Kidney tubule cell (primary cell): ENCODE measurements at regions not wholly inside any gene's neighbourhood (a gene's known extent, or its start where the extent isn't known, plus 50 kb on each side); places are given as distances from the start of the nearest gene placed in this dataset.
"Not testable (repeated sequence)": the region's sequence is repeated elsewhere in the genome, so short reads cannot be mapped to it uniquely, and the experiment has no call there.

ENCODE experiments used
- DNase-seq: peaks from one replicate; pipeline ENCODE4 v3.0.0-alpha.2; 2018; ENCODE audit warnings: low spot score

- DNase-seq: no peak
Observed at GRCh38 chr2:16240402-16240801, 300.1 kb downstream of the MYCN start.

DNA sequence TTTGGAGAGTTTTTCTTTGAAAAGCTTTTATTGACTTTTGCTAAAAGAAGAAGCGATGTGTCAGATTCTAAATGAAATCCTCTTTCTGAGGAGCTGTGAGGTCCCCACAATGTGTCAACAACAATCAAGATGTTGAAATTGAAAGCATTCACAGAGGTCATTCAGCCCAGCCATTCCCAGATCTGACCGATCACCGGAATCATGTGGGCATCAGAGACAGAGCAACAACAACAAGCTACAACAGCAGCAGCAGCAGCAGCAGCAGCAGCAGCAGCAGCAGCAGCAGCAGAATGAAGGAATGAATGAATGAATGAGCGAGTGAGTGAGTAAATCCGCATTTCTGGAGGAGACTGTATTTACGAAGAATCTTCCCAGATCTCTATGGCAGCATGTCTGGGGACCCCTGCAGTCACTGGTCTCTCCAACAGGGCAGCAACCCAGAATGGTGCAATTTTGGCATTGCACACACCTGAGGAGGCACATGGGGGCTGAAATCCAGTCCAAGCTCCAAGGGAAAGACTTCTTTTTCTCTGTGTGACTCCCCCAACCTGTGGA is 299.0 kb downstream of the MYCN start:
- DNase-seq: no peak

- no peak for DNase-seq
Observed at GRCh38 chr2:16238786-16239185, 298.4 kb downstream of the MYCN start.

DNA sequence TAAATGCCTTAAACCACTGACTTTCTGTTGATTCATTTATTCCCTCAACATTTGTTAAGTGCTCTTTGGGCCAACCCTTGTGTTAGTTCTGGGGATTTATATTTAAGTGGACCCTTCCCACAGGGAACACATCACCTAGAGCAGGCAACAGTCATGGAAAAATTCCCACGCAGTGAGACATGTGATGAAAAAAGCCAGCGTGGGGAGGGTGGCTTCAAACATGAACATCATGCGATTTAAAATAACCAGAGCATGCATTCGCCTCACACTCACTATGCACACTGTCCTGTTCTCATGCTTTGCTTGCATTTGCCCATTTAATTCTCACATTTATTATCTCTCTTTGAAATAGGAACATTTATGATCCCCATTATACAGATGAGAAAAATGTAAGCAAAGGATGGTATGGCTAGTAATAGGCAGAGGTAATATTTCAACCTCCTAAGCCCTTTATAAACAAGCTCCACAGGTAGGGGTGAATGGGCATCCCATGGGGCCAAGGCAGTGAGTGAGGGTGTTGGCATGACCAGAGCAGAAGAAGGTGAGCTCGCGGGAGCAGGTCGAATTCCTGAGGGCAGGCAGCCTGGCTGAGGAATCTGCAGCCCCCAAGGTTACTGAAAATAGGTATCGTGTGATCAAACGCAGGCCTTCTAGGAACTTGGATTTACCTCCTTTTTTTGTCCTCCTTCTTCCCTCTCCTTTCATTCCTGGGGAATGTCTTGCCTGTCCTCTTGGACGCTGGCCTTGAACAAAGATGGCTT is 297.8 kb downstream of the MYCN start:
- DNase-seq: no peak

- DNase-seq: no peak
Observed at GRCh38 chr2:16235747-16236146, 295.4 kb downstream of the MYCN start.

- not testable (repeated sequence) for DNase-seq
Observed at GRCh38 chr2:16235291-16235690, 294.9 kb downstream of the MYCN start.

GRCh38 chr2:16228951-16229350 is 288.6 kb downstream of the MYCN start:
- DNase-seq: no peak

- DNase-seq: no peak
Observed at GRCh38 chr2:16228471-16228870, 288.1 kb downstream of the MYCN start.

DNA sequence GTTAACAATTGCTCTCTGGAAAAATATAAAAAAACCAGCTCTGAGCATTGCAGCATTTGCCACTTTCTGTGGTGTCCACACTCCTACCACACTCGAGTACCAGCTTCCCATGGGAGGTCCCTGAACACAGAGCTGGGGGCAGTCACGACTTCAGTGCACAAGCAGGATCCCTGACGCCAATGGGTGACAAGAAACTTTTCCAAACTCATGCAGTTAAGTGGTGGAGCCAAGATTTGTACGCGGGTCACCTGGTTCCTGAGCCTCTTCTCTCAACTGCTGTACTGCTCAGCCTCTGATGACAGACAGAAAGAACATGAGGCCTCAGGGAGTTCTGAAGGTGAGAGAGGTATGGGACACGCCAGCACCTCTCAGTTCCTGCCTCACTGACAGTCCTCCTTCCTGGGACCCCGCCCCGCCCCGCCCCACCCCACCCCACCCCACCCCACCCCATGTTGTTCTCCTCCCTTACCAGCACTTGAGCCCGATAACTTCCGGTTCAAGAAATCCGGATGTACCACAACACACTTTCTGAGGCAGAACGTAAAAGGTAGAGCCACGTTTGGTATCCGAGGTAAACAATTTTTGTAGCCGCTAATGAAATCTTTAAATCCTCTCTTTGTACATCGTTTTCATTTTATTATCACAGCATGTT is 287.6 kb downstream of the MYCN start:
- no peak for DNase-seq

DNA sequence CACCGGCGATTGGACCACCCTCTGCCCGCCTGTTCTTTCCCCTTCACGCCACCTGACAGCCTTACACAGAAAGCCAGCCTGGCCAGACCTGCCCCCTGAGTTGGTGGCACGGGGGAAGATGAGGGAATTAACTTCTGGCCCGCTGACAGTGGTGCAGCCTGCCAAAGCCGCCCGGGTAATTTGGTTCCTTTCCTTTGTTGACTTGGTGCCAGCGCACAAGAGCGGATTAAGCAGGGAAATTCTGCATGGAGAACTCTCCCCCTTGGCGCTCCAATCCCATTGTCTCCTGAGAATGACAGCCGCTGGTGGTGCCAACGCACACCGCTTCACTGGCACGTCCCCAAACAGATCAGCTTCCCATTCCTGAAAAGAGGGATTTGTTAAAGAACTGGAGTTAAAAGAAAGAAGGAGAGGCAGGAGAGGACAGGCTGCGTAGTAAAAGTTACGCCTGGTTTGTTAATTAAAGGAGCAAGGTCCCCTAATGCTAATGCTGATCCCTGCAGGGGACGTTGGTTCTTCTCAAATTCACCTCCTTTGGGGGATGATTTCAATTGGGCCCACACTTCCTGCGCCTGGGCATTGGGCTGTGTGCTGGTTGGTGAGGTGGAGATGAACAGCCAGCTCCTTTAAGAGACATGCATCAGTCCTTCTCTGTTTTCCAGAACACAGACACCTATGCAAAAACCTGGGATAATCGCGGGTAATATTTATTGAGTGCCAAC is 286.8 kb downstream of the MYCN start:
- DNase-seq: no peak

DNA sequence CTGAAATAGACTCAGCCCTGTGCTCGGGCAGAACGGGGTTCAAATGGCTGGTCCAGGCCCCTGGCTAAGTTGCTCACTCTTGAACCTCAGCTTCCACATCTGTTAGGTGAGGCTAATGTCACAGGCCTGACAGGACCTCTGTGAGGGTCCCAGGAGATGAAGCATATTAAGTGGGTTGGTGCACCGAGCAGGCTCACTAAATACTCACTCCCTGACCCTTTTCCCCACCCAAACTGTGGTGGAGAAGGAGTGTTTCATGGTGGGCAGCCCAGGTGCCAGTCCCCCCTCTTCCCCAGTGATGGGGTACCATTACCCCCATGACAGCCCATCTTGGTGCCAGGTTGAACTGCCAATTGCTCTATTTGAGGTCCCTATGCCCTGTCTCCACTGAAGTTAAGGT is 286.0 kb downstream of the MYCN start:
- no peak for DNase-seq

DNA sequence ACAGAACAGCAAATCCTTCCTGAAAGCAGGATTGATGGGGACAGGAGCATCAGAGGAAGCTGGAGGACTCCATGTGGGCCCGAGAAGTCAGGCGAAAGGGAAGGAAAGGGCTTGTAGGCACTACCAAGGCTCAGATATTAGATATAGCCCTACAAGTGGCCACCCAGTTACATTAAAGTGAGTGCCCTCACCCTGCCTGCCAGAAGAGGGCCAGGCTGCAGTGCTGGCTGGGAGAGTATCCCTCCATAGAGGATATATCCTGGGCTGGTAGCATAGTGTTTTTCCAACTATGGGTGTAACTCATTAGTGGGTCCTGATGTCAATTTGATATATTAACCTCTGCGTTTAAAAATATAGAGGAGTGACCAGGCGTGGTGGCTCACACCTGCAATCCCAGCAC is 285.2 kb downstream of the MYCN start:
- no peak for DNase-seq

GRCh38 chr2:16225071-16225470 is 284.7 kb downstream of the MYCN start:
- DNase-seq: no peak

DNA sequence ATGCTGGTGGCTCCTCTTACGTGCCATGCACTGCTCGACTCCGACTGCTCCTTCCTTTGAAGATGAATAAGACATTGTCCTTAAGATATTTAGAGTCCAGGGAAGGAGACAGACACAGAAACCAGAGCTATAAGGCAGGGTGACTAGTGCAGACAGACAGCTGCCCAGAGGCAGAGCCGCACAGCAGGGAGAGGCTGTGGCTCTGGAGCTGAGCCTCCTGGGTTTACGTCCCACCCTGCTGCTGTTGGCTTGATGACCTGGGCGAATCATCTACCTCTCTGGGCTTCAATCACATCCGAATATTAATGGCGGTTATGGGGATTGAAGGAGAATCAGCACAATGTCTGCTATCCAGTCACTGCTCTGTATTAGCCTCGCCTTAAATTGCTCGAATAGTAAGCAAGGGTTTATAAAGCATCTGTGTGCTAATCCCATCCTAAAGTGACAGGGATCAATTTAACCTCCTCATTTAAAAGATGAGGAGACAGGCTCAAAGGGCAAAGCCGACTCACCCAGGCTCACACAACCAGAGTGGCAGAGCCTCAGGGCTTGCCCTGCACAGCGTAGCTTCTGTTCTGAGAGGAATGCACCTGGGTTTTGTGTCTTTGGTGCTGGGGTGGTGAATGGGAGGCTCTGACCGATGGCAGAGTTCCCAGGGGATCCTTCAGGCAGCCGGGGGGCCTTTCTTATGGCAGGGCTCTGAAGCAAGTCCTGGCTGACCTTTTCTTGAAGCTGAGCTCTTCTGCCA is 284.1 kb downstream of the MYCN start:
- DNase-seq: no peak

- no peak for DNase-seq
Observed at GRCh38 chr2:16223841-16224177, 283.5 kb downstream of the MYCN start.

DNA sequence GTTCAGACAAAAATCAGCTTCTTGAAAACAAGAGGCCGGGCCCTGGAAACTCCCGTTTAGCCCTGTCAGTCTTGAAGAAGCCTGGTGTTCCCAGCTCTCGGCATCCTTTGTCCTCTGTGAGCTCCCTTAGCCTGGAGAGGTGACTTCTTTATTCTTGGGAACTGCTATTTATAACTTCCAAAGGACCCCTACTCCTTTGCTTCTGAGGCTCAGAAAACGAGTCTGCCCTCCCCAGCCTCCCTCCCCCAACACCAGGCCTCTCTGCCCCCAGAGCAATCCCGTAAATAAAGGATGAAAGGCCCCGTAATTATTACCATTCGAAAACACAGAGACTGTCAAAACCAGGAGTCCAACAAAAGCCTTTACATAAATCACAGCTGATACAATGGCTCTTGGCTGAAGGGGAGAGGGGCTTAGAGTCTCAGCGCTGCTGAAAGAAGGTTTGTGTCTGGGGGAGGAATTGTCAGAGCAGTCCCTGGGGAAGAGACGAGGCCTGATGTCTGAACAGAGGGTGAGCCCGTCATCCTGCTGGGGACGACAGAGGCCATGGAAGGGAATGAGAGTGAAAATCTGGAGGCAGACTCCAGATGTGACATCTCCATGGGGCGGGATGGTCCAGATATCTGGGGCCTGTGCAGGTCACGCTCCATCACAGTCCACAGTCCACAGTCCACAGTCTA is 283.0 kb downstream of the MYCN start:
- DNase-seq: no peak

- DNase-seq: no peak
Observed at GRCh38 chr2:16222326-16222725, 282.0 kb downstream of the MYCN start.

DNA sequence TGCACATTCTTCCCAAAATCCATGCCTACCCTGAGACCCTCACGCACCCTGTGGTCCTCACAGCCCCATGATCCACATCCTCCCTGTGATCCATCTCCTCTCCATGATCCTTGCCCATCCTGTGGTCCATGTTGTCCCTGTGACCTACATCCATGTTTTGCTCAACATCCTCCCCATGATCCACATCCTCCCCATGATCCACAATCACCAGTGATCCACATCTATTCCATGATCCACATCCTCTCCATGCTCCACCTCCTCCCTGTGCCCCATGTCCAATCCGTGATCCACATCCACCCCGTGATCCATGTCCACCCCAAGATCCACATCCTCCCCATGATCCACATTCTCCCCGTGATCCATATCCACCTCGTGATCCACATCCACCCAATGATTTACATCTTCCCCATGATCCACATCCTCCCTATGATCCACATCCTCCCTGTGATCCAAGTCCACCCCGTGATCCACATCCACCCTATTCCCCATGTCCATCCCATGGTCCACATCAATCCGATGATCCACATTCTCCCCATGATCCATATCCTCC is 281.2 kb downstream of the MYCN start:
- no peak for DNase-seq

DNA sequence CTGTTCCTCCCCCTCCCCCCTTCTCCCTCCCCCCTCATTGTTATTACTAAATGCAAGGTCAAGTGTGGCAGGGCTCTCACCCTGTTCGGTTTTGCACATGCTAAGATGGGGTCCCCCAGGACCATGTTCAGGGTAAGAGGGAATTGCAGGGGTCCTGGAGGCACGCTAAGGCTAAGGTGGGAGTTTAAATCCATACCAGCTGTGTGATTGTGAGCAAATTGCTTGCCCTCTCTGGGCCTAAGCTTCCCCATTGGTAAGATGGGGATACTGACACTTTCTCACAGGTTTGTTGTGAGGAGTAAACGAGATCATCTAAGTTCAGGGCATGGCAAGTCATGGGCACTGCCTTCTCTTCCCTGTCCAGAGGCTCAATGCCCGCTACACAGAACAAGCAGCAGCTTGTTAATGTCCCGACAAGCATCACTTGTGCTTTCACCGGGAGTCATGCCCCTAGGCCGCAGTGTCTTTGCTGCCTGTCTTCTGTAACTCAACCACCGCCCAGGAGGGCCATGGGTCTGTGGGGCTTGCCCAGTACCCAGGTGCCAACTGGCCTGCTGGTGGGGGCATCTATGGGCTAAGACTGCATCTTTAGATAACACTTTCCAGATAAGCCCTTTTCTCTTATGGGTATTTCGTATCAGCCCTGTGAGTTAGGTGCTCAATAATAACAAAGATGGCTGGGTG is 279.1 kb downstream of the MYCN start:
- no peak for DNase-seq

GRCh38 chr2:16218625-16219024 is 278.3 kb downstream of the MYCN start:
- DNase-seq: peak; percentile 5

- DNase-seq: no peak
Observed at GRCh38 chr2:16218161-16218560, 277.8 kb downstream of the MYCN start.
